GM12875 (cell line): ENCODE measurements at regions not wholly inside any gene's neighbourhood (a gene's known extent, or its start where the extent isn't known, plus 50 kb on each side); places are given as distances from the start of the nearest gene placed in this dataset.

ENCODE experiments used
- H3K4me3 ChIP-seq: one replicate; pipeline ENCODE4 v1.5.1; 2011; ENCODE audit warnings: low read depth, low read length, control low read depth
- TF ChIP-seq, protein P1 (sequence below): IDR thresholded peaks from 2 replicates; pipeline ENCODE4 v1.5.1; 2011; ENCODE audit warnings: low read depth, mild to moderate bottlenecking, control low read depth, inconsistent platforms, low read length, moderate library complexity, borderline replicate concordance; ENCODE audit not compliant: insufficient read depth

DNA sequence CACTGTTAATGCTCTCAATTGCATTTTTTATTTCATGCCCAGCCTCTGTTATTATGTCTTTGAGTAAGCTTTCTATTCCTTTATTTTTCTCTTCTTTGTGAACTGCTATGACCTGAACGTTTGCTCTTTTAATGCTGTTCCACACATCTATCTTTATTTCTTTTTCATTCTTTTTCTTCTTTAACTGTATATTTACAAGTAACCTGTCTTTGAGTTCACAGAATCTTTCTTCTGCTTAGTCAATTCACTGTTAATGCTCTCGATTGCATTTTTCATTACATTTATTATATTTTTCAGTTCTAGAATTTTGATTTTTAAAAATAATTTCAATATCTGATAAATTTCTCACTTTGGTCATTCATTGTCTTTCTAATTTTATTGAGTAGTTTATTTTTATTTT is 316.3 kb upstream of the MEF2C start:
- TF ChIP-seq, protein P1, sequence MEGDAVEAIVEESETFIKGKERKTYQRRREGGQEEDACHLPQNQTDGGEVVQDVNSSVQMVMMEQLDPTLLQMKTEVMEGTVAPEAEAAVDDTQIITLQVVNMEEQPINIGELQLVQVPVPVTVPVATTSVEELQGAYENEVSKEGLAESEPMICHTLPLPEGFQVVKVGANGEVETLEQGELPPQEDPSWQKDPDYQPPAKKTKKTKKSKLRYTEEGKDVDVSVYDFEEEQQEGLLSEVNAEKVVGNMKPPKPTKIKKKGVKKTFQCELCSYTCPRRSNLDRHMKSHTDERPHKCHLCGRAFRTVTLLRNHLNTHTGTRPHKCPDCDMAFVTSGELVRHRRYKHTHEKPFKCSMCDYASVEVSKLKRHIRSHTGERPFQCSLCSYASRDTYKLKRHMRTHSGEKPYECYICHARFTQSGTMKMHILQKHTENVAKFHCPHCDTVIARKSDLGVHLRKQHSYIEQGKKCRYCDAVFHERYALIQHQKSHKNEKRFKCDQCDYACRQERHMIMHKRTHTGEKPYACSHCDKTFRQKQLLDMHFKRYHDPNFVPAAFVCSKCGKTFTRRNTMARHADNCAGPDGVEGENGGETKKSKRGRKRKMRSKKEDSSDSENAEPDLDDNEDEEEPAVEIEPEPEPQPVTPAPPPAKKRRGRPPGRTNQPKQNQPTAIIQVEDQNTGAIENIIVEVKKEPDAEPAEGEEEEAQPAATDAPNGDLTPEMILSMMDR, result no peak
- H3K4me3 ChIP-seq, result no peak overlapping the region

DNA sequence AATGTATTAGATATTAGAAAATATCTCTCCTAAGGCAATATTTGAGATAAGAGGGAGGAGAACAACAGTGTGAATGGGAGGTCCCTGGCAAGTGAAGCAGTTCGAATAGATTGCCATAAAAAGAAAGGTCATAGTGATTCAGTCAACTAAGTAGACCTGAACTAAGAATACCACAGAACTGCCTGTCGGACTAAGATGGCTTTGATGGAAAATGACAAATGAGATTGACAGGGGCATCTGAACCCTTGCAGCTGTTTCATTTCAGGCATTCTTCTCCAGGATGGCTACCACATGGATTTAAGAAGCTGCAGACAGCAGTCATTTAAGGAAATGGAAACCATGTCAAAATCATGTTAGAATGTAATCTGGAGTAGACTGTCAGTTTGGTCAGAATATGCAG is 308.4 kb upstream of the MEF2C start:
- TF ChIP-seq, protein P1, result no peak
- no peak overlapping the region for H3K4me3 ChIP-seq

DNA sequence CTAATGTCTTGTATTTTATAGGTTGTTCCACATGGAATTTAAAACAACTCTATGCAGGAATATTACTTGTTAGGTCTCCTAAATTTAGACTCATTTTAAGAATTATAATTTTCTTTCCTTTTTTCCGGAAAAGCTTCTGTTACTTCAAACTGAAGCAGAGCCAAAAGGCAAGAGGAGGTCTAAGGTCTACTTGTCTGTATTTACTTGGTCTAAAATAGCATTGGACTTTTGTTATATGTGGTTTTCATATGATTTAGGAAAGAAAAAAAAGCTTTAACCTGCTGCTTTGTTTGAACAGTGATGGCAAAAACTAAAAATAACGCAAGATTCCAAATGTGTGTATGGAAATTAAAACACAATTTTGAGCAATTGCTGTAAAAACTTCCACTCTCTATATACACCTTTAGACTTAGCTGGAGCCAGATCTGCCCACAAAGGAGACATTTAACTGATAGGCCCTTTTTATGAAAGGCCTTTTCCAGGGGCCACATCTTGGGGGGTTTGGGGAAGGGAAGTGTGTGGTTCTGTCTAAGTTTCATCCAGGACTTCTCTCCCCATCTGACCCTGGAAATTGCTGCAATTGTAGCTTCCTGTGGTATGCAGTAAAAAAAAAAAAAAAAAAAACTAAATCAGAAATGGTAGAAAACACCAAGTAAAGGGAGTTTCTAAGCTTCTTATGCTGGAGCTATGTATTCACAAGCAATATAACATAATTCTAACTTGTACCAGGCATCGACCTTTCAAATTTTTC is 307.7 kb upstream of the MEF2C start:
- TF ChIP-seq, protein P1, result no peak
- H3K4me3 ChIP-seq, result no peak overlapping the region

DNA sequence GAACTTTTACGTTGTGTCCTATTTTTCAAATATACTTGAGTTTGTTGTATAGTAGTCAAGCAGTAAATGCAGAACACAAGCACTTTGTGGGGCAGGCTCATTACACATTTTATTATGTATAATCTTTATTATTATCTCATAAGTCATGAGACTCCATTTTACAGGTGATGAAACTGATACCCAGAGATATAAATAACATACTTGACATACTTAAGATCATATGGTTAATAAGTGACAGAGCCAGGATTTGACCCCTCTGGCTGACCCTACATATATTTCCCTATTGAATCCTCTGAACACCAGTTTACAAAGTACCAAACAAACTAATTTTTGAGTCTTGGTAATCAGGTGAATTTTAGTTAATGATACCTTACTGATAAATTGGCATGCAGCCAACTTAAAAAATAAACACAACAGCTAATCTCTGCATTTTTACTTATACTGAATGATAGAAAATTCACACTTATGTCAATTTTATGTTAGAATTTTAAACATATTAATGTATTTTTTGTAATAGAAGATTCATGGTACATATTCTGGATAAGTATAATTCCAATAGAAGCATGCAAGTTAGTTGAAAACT is 305.0 kb upstream of the MEF2C start:
- H3K4me3 ChIP-seq, result no peak overlapping the region
- TF ChIP-seq, protein P1, result no peak

DNA sequence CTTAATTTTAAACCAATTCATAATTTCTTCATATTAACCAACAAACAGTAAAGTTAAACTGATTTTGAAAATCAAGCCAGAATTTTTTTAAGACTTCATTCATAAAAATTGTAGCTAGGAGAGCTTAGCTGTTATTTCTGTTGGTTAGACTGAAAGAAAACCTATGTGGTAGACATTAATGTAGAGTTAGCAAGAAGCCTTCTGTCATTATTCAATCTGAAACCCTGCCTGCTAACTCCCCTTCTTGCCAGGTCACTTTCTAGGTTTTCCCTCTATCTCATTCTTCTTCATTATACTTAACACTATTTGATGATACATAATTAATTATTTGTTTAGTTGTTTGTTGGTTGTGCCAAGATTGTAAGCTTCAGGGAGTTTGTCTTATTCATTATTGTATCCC is 304.3 kb upstream of the MEF2C start:
- no peak overlapping the region for H3K4me3 ChIP-seq
- TF ChIP-seq, protein P1, result no peak

DNA sequence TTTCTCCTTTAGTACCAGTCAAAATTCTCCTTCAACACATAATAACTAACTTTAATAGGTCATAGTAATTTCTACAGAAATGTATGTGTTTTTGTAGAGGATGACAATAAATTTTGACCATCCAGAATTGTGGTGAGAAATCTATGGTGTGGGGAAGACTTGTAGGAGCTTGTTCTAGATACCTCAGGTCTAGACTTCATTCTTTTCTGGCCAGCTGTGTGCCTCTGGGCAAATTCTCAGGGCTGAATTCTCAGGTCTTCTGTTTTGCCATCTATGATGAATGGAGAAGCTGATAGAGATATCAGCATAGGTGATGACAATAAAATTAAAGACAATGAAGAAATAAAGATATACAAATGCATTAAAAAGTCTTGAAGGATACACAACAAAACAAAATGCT is 298.6 kb upstream of the MEF2C start:
- no peak overlapping the region for H3K4me3 ChIP-seq
- TF ChIP-seq, protein P1, result no peak

DNA sequence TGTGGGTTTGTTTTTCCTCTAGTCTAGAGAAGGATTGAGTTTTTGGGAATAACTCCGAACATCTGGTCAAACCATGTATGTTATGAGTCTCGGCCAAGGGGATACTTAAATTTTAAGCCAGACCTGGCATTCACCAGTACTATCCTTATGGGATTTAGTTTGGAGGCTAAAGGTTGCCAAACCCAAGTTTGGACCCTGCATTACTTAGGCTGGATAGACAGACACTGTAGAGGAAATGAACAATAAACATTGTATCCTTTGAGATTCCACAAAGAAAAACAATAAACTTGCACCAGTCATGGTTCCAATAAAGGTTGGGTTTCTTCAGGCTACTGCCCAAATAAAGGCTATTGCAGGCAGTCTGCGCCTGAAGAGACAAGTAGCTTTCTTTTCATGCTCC is 296.7 kb upstream of the MEF2C start:
- no peak overlapping the region for H3K4me3 ChIP-seq
- TF ChIP-seq, protein P1, result no peak
